ENCODE measurements at regions not wholly inside any gene's neighbourhood (a gene's known extent, or its start where the extent isn't known, plus 50 kb on each side); places are given as distances from the start of the nearest gene placed in this dataset.

- TF ChIP-seq, protein P1, sequence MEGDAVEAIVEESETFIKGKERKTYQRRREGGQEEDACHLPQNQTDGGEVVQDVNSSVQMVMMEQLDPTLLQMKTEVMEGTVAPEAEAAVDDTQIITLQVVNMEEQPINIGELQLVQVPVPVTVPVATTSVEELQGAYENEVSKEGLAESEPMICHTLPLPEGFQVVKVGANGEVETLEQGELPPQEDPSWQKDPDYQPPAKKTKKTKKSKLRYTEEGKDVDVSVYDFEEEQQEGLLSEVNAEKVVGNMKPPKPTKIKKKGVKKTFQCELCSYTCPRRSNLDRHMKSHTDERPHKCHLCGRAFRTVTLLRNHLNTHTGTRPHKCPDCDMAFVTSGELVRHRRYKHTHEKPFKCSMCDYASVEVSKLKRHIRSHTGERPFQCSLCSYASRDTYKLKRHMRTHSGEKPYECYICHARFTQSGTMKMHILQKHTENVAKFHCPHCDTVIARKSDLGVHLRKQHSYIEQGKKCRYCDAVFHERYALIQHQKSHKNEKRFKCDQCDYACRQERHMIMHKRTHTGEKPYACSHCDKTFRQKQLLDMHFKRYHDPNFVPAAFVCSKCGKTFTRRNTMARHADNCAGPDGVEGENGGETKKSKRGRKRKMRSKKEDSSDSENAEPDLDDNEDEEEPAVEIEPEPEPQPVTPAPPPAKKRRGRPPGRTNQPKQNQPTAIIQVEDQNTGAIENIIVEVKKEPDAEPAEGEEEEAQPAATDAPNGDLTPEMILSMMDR (CRISPR knock-in tag; IDR thresholded peaks at IDR 0.05) = no peak
- TF ChIP-seq NR2F1 (CRISPR knock-in tag; IDR thresholded peaks at IDR 0.05) = no peak
- no peak for TF ChIP-seq NFIC (IDR thresholded peaks at IDR 0.05; ENCODE audit: low read length)
- TF ChIP-seq POLR2AphosphoS2 (IDR thresholded peaks at IDR 0.05; ENCODE audit: low read depth, low read length) = no peak
- no peak for TF ChIP-seq MNT (IDR thresholded peaks at IDR 0.05)
Observed at GRCh38 chr4:186927624-186928023, 204.0 kb upstream of the FAT1 start.
